ENCODE measurements at regions not wholly inside any gene's neighbourhood (a gene's known extent, or its start where the extent isn't known, plus 50 kb on each side); places are given as distances from the start of the nearest gene placed in this dataset.
"Not testable (repeated sequence)": the region's sequence is repeated elsewhere in the genome, so short reads cannot be mapped to it uniquely, and the experiment has no call there.

- ATAC-seq (ENCODE audit: low FRiP score) (no peak), DNase-seq (ENCODE audit: low spot score) (no peak)
- TF ChIP-seq, protein P1, sequence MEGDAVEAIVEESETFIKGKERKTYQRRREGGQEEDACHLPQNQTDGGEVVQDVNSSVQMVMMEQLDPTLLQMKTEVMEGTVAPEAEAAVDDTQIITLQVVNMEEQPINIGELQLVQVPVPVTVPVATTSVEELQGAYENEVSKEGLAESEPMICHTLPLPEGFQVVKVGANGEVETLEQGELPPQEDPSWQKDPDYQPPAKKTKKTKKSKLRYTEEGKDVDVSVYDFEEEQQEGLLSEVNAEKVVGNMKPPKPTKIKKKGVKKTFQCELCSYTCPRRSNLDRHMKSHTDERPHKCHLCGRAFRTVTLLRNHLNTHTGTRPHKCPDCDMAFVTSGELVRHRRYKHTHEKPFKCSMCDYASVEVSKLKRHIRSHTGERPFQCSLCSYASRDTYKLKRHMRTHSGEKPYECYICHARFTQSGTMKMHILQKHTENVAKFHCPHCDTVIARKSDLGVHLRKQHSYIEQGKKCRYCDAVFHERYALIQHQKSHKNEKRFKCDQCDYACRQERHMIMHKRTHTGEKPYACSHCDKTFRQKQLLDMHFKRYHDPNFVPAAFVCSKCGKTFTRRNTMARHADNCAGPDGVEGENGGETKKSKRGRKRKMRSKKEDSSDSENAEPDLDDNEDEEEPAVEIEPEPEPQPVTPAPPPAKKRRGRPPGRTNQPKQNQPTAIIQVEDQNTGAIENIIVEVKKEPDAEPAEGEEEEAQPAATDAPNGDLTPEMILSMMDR (IDR thresholded peaks at IDR 0.05): no peak
Measured at GRCh38 chr9:21615018-21615417, 132.9 kb upstream of the IFNE start.

- no peak for DNase-seq (ENCODE audit: low spot score)
- TF ChIP-seq, protein P1 (IDR thresholded peaks at IDR 0.05): no peak
- ATAC-seq (ENCODE audit: low FRiP score): no peak
Measured at GRCh38 chr9:21615446-21615845, 133.3 kb upstream of the IFNE start.

DNA sequence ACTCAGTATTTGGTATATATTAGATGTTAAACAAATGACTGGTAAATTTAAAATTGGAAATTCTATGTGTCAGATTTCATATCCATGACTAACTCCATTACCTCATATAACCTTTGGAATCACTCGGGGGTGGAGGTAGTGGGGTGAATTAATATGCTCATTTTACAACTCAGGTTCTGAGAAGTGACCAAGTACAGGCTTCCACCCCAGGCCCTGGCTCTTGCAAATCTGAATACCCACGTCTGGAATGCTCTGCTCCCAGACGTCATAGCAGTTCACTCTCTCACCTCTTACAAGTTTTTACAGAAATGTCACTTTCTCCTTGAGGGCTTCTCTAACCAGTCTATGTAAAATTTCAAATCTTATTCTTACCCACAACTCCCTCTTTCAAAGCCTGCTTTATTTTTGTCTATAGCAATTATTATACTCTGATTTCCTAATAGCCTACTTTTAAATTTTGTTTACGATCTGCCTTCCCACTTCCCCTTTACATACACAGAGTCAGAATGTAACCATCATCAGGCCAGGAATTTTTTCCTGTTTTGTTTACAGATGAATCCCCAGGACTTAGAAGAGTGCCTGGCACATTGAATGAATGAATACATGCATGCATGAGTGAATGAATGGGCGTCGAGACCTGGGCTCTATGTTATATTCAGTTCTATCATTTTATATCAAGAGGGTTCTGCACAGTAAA lies 134.1 kb upstream of the IFNE start:
- TF ChIP-seq, protein P1 (IDR thresholded peaks at IDR 0.05): no peak
- ATAC-seq (ENCODE audit: low FRiP score) (peak; percentile 89), DNase-seq (ENCODE audit: low spot score) (no peak)

- ATAC-seq (ENCODE audit: low FRiP score): no peak
- no peak for DNase-seq (ENCODE audit: low spot score)
- TF ChIP-seq, protein P1 (IDR thresholded peaks at IDR 0.05): no peak
Measured at GRCh38 chr9:21624675-21625644, 142.8 kb upstream of the IFNE start.

DNA sequence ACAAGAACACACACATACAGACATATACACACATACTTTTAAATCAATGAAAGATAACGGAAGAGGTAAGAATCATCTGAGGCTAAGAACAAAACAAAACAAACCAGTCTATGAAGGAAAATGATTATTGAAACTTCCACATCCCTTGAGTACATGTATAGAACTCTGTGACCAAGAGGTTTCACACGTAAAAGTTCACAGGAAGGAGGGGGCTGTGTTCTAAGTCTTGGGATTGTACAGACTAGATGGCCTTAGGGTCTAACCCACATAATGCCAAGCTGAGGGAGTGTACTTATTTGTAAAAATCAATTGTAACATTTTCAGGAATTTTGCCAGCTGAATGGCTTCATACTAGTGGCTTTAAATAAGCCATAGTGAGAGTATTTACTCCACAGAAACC lies 144.4 kb upstream of the IFNE start:
- TF ChIP-seq, protein P1 (IDR thresholded peaks at IDR 0.05): no peak
- ATAC-seq (ENCODE audit: low FRiP score) (no peak), DNase-seq (ENCODE audit: low spot score) (no peak)

DNA sequence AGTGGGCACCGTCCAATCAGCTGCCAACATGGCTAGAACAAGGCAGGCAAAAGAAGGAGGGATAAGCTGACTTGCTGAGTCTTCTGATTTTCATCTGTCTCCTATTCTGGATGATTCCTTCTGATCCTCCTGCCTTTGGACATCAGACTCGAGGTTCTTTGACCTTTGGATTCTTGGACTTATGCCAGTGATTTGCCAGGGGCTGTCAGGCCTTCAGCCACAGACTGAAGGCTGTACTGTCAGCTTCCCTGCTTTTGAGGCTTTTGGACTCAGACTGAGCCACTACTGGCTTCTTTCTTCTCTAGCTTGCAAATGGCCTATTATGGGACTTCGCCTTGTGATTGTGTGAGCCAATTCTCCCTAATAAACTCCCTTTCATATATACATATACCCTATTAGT lies 146.8 kb upstream of the IFNE start:
- DNase-seq (ENCODE audit: low spot score); ATAC-seq (ENCODE audit: low FRiP score): not testable (repeated sequence)

GRCh38 chr9:21634951-21635350 lies 152.8 kb upstream of the IFNE start:
- TF ChIP-seq, protein P1 (IDR thresholded peaks at IDR 0.05): no peak
- no peak for DNase-seq (ENCODE audit: low spot score)
- no peak for ATAC-seq (ENCODE audit: low FRiP score)
